ENCODE measurements at regions not wholly inside any gene's neighbourhood (a gene's known extent, or its start where the extent isn't known, plus 50 kb on each side); places are given as distances from the start of the nearest gene placed in this dataset.

GRCh38 chr14:26199096-26199495, 398.7 kb downstream of the NOVA1 start:
- TF ChIP-seq POLR2A (IDR thresholded peaks at IDR 0.05): no peak
- no peak for TF ChIP-seq CTCF (IDR thresholded peaks at IDR 0.05)

All from ovary (tissue), 3 donors.